GM23338 (cell line): ENCODE measurements at regions not wholly inside any gene's neighbourhood (a gene's known extent, or its start where the extent isn't known, plus 50 kb on each side); places are given as distances from the start of the nearest gene placed in this dataset.

Source experiments
- ATAC-seq: fragments of 200-7000 bp; cut with Tn5 transposase; 3 replicates; pipeline ENCODE4 v1.9.1; 2020
- DNase-seq: peaks from one replicate; pipeline ENCODE4 v3.0.0-alpha.2; 2015; ENCODE audit warnings: low spot score
- H2AFZ ChIP-seq: fragments of 200-600 bp; sonication (generic); 2 replicates; pipeline ENCODE4 v1.8.0; 2016; ENCODE audit warnings: antibody characterized with exemption, mild to moderate bottlenecking, moderate library complexity
- H3F3A ChIP-seq: fragments of 200-600 bp; sonication (generic); replicated peaks from 2 replicates; pipeline ENCODE4 v1.8.0; 2017; ENCODE audit warnings: antibody characterized with exemption, mixed run types, low read depth
- H3K27ac ChIP-seq: fragments of 200-600 bp; sonication (generic); 2 replicates; pipeline ENCODE4 v1.6.1; 2016; ENCODE audit warnings: low read depth
- H3K27me3 ChIP-seq: fragments of 200-600 bp; sonication (generic); 2 replicates; pipeline ENCODE4 v1.8.0; 2016; ENCODE audit warnings: mild to moderate bottlenecking, mixed run types, moderate library complexity; ENCODE audit not compliant: insufficient read depth
- H3K36me3 ChIP-seq: fragments of 200-600 bp; sonication (generic); 2 replicates; pipeline ENCODE4 v1.8.0; 2016; ENCODE audit warnings: mild to moderate bottlenecking; ENCODE audit not compliant: insufficient read depth
- H3K4me1 ChIP-seq: fragments of 200-600 bp; sonication (generic); 2 replicates; pipeline ENCODE4 v1.8.0; 2016; ENCODE audit warnings: mild to moderate bottlenecking, moderate library complexity; ENCODE audit not compliant: insufficient read depth
- H3K4me2 ChIP-seq: fragments of 200-600 bp; sonication (generic); 2 replicates; pipeline ENCODE4 v1.7.1; 2017; ENCODE audit warnings: mixed run types
- H3K4me3 ChIP-seq: fragments of 200-600 bp; sonication (generic); 2 replicates; pipeline ENCODE4 v1.6.1; 2016; ENCODE audit warnings: mixed run types
- H3K79me2 ChIP-seq: fragments of 200-600 bp; sonication (generic); replicated peaks from 2 replicates; pipeline ENCODE4 v1.8.0; 2017; ENCODE audit warnings: mild to moderate bottlenecking; ENCODE audit not compliant: insufficient read depth
- H3K9me2 ChIP-seq: fragments of 200-600 bp; sonication (generic); 2 replicates; pipeline ENCODE4 v1.8.0; 2017; ENCODE audit not compliant: insufficient read depth
- H4K20me1 ChIP-seq: fragments of 200-600 bp; sonication (generic); replicated peaks from 2 replicates; pipeline ENCODE4 v1.8.0; 2017; ENCODE audit warnings: mild to moderate bottlenecking; ENCODE audit not compliant: insufficient read depth
- H3K27ac Mint-ChIP-seq: 2 replicates; pipeline ENCODE4 v1.8.0; 2020; ENCODE audit warnings: inconsistent platforms, mild to moderate bottlenecking, moderate library complexity, mixed read lengths
- H3K27me3 Mint-ChIP-seq: 3 replicates; pipeline ENCODE4 v1.8.0; 2022; ENCODE audit warnings: low read depth, mild to moderate bottlenecking, moderate library complexity, mixed read lengths, inconsistent platforms; ENCODE audit not compliant: insufficient read depth, poor library complexity
- H3K36me3 Mint-ChIP-seq: 3 replicates; pipeline ENCODE4 v1.8.0; 2021; ENCODE audit warnings: low read depth, mild to moderate bottlenecking, inconsistent platforms, moderate library complexity, mixed read lengths
- H3K4me1 Mint-ChIP-seq: 3 replicates; pipeline ENCODE4 v1.8.0; 2020; ENCODE audit warnings: mild to moderate bottlenecking, inconsistent platforms, mixed read lengths
- H3K4me3 Mint-ChIP-seq: 3 replicates; pipeline ENCODE4 v1.8.0; 2021; ENCODE audit warnings: moderate library complexity, mild to moderate bottlenecking, inconsistent platforms, mixed read lengths
- H3K9me3 Mint-ChIP-seq: 3 replicates; pipeline ENCODE4 v1.8.0; 2020; ENCODE audit warnings: moderate library complexity, mild to moderate bottlenecking, inconsistent platforms, mixed read lengths
- CREB1 ChIP-seq: fragments of 250-450 bp; sonication (Bioruptor Pico); IDR thresholded peaks from 2 replicates; pipeline ENCODE4 v1.5.0; 2020; ENCODE audit warnings: low read depth, mild to moderate bottlenecking, moderate library complexity
- EZH2 ChIP-seq: fragments of 200-600 bp; sonication (generic); IDR thresholded peaks from one replicate; pipeline ENCODE4 v1.8.0; 2017; ENCODE audit warnings: antibody characterized with exemption, mild to moderate bottlenecking, low read depth; ENCODE audit not compliant: unreplicated experiment
- EZH2phosphoT487 ChIP-seq: fragments of 200-600 bp; sonication (generic); IDR thresholded peaks from one replicate; pipeline ENCODE4 v1.8.1; 2018; ENCODE audit warnings: antibody characterized with exemption; ENCODE audit not compliant: unreplicated experiment
- JUNB ChIP-seq: IDR thresholded peaks from one replicate; pipeline ENCODE4 v1.6.1; 2016; ENCODE audit warnings: antibody characterized with exemption; ENCODE audit not compliant: unreplicated experiment
- NANOG ChIP-seq: IDR thresholded peaks from 2 replicates; pipeline ENCODE4 v1.6.1; 2016; ENCODE audit warnings: antibody characterized with exemption, borderline replicate concordance
- POLR2AphosphoS5 ChIP-seq: IDR thresholded peaks from 2 replicates; pipeline ENCODE4 v1.6.1; 2016; ENCODE audit warnings: antibody characterized with exemption, low read depth
- STAT1 ChIP-seq: IDR thresholded peaks from one replicate; pipeline ENCODE4 v1.6.1; 2016; ENCODE audit warnings: antibody characterized with exemption; ENCODE audit not compliant: unreplicated experiment
- ZNF114 ChIP-seq: fragments of 250-450 bp; sonication (Bioruptor Pico); IDR thresholded peaks from 2 replicates; pipeline ENCODE4 v1.5.0; 2020; ENCODE audit warnings: mild to moderate bottlenecking, moderate library complexity
- ZNF331 ChIP-seq: fragments of 250-450 bp; sonication (Bioruptor Pico); IDR thresholded peaks from 2 replicates; pipeline ENCODE4 v1.5.0; 2020; ENCODE audit warnings: low read depth, mild to moderate bottlenecking, moderate library complexity
- TF ChIP-seq, protein P1 (sequence below): IDR thresholded peaks from 2 replicates; pipeline ENCODE4 v1.6.1; 2016; ENCODE audit warnings: antibody characterized with exemption
- TF ChIP-seq, protein P2 (sequence below): IDR thresholded peaks from one replicate; pipeline ENCODE4 v1.6.1; 2018; ENCODE audit warnings: antibody characterized with exemption; ENCODE audit not compliant: unreplicated experiment
- TF ChIP-seq, protein P3 (sequence below), 2 experiments: fragments of 200-600 bp in 1 of 2; sonication (generic) in 1 of 2; conservative IDR thresholded peaks; 2 replicates each; pipeline versions ENCODE4 v1.5.1 to v1.6.1; 2016 to 2017; ENCODE audit warnings: antibody characterized with exemption in 2 of 2, low read depth in 2 of 2, mild to moderate bottlenecking in 2 of 2, moderate library complexity in 1 of 2
- TF ChIP-seq, protein P4 (sequence below): fragments of 250-450 bp; sonication (Bioruptor Pico); IDR thresholded peaks from 2 replicates; pipeline ENCODE4 v1.5.0; 2020; ENCODE audit warnings: mild to moderate bottlenecking, moderate library complexity

DNA sequence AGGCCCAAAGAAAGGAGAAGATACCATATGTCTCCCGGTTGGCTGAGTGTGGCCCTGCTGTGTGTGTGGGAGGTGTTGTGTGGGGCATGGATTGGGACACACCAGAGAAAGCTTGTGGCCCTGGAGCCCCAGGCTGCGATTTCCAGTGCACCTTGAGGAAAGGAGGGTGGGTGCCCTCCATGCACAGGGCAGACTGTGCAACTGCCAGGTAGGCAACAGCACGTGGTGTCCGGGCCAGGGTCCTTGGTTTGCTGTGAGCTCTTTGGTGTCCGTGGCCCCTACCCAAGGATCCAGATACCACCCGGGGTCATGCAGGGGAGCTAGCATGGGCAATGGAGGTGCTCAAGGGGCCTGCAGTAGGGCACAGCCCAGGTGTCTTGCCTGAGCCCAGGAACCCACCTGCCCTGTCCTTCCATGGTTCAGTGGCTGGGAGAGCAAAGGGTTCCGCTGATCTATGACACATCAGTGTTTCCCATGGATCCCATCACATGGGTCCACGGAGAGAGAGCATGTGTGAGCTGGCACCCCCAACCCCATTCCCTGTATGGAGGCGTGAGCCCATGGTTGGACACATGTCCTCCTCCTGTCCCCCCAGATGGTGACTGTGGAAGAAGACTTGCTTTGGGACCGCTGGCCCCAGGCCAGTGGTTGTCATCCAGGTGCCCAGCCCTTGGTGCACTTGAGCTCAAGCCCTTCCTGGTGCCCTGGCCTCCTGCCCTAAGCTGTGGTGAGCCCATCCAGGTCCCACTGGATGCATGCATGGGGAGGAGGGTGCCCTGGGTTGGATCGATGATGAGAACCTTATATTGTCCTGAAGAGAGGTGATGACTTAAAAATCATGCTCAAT is 223.4 kb downstream of the SNRPN start:
- H3K27me3 Mint-ChIP-seq, result peaks cover 8% of the 10 kb centered on the region
- no peaks in the 10 kb centered on the region for H3K79me2 ChIP-seq
- H3K4me3 Mint-ChIP-seq, result no peak overlapping the region
- H3K36me3 Mint-ChIP-seq, result peaks cover 26% of the 10 kb centered on the region
- no peaks in the 10 kb centered on the region for H3K4me1 Mint-ChIP-seq
- no peaks in the 10 kb centered on the region for H3K4me1 ChIP-seq
- TF ChIP-seq POLR2AphosphoS5 (no peak), ZNF114 (CRISPR knock-in tag) (no peak), STAT1 (no peak), NANOG (no peak), EZH2 (no peak), CREB1 (CRISPR knock-in tag) (no peak), ZNF331 (CRISPR knock-in tag) (no peak), JUNB (no peak), EZH2phosphoT487 (no peak)
- TF ChIP-seq, protein P1, sequence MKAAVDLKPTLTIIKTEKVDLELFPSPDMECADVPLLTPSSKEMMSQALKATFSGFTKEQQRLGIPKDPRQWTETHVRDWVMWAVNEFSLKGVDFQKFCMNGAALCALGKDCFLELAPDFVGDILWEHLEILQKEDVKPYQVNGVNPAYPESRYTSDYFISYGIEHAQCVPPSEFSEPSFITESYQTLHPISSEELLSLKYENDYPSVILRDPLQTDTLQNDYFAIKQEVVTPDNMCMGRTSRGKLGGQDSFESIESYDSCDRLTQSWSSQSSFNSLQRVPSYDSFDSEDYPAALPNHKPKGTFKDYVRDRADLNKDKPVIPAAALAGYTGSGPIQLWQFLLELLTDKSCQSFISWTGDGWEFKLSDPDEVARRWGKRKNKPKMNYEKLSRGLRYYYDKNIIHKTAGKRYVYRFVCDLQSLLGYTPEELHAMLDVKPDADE, result no peak
- TF ChIP-seq, protein P2, sequence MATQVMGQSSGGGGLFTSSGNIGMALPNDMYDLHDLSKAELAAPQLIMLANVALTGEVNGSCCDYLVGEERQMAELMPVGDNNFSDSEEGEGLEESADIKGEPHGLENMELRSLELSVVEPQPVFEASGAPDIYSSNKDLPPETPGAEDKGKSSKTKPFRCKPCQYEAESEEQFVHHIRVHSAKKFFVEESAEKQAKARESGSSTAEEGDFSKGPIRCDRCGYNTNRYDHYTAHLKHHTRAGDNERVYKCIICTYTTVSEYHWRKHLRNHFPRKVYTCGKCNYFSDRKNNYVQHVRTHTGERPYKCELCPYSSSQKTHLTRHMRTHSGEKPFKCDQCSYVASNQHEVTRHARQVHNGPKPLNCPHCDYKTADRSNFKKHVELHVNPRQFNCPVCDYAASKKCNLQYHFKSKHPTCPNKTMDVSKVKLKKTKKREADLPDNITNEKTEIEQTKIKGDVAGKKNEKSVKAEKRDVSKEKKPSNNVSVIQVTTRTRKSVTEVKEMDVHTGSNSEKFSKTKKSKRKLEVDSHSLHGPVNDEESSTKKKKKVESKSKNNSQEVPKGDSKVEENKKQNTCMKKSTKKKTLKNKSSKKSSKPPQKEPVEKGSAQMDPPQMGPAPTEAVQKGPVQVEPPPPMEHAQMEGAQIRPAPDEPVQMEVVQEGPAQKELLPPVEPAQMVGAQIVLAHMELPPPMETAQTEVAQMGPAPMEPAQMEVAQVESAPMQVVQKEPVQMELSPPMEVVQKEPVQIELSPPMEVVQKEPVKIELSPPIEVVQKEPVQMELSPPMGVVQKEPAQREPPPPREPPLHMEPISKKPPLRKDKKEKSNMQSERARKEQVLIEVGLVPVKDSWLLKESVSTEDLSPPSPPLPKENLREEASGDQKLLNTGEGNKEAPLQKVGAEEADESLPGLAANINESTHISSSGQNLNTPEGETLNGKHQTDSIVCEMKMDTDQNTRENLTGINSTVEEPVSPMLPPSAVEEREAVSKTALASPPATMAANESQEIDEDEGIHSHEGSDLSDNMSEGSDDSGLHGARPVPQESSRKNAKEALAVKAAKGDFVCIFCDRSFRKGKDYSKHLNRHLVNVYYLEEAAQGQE, result no peak
- TF ChIP-seq, protein P3, sequence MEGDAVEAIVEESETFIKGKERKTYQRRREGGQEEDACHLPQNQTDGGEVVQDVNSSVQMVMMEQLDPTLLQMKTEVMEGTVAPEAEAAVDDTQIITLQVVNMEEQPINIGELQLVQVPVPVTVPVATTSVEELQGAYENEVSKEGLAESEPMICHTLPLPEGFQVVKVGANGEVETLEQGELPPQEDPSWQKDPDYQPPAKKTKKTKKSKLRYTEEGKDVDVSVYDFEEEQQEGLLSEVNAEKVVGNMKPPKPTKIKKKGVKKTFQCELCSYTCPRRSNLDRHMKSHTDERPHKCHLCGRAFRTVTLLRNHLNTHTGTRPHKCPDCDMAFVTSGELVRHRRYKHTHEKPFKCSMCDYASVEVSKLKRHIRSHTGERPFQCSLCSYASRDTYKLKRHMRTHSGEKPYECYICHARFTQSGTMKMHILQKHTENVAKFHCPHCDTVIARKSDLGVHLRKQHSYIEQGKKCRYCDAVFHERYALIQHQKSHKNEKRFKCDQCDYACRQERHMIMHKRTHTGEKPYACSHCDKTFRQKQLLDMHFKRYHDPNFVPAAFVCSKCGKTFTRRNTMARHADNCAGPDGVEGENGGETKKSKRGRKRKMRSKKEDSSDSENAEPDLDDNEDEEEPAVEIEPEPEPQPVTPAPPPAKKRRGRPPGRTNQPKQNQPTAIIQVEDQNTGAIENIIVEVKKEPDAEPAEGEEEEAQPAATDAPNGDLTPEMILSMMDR (conservative IDR thresholded peaks at IDR 0.05; ENCODE audit: low read depth in 2 of 2), result no peak
- TF ChIP-seq, protein P4, sequence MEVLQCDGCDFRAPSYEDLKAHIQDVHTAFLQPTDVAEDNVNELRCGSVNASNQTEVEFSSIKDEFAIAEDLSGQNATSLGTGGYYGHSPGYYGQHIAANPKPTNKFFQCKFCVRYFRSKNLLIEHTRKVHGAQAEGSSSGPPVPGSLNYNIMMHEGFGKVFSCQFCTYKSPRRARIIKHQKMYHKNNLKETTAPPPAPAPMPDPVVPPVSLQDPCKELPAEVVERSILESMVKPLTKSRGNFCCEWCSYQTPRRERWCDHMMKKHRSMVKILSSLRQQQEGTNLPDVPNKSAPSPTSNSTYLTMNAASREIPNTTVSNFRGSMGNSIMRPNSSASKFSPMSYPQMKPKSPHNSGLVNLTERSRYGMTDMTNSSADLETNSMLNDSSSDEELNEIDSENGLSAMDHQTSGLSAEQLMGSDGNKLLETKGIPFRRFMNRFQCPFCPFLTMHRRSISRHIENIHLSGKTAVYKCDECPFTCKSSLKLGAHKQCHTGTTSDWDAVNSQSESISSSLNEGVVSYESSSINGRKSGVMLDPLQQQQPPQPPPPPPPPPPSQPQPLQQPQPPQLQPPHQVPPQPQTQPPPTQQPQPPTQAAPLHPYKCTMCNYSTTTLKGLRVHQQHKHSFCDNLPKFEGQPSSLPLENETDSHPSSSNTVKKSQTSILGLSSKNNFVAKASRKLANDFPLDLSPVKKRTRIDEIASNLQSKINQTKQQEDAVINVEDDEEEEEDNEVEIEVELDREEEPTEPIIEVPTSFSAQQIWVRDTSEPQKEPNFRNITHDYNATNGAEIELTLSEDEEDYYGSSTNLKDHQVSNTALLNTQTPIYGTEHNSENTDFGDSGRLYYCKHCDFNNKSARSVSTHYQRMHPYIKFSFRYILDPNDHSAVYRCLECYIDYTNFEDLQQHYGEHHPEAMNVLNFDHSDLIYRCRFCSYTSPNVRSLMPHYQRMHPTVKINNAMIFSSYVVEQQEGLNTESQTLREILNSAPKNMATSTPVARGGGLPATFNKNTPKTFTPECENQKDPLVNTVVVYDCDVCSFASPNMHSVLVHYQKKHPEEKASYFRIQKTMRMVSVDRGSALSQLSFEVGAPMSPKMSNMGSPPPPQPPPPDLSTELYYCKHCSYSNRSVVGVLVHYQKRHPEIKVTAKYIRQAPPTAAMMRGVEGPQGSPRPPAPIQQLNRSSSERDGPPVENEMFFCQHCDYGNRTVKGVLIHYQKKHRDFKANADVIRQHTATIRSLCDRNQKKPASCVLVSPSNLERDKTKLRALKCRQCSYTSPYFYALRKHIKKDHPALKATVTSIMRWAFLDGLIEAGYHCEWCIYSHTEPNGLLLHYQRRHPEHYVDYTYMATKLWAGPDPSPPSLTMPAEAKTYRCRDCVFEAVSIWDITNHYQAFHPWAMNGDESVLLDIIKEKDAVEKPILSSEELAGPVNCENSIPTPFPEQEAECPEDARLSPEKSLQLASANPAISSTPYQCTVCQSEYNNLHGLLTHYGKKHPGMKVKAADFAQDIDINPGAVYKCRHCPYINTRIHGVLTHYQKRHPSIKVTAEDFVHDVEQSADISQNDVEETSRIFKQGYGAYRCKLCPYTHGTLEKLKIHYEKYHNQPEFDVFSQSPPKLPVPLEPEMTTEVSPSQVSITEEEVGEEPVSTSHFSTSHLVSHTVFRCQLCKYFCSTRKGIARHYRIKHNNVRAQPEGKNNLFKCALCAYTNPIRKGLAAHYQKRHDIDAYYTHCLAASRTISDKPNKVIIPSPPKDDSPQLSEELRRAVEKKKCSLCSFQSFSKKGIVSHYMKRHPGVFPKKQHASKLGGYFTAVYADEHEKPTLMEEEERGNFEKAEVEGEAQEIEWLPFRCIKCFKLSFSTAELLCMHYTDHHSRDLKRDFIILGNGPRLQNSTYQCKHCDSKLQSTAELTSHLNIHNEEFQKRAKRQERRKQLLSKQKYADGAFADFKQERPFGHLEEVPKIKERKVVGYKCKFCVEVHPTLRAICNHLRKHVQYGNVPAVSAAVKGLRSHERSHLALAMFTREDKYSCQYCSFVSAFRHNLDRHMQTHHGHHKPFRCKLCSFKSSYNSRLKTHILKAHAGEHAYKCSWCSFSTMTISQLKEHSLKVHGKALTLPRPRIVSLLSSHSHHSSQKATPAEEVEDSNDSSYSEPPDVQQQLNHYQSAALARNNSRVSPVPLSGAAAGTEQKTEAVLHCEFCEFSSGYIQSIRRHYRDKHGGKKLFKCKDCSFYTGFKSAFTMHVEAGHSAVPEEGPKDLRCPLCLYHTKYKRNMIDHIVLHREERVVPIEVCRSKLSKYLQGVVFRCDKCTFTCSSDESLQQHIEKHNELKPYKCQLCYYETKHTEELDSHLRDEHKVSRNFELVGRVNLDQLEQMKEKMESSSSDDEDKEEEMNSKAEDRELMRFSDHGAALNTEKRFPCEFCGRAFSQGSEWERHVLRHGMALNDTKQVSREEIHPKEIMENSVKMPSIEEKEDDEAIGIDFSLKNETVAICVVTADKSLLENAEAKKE (CRISPR knock-in tag), result no peak
- no peak for ATAC-seq
- H3F3A ChIP-seq, result no peaks in the 10 kb centered on the region
- peaks cover 98% of the 10 kb centered on the region for H3K9me3 Mint-ChIP-seq
- H3K4me3 ChIP-seq, result no peak overlapping the region
- no peaks in the 10 kb centered on the region for H4K20me1 ChIP-seq
- no peak overlapping the region for H3K4me2 ChIP-seq
- no peaks in the 10 kb centered on the region for H3K9me2 ChIP-seq
- no peak for DNase-seq
- no peak overlapping the region for H3K27ac Mint-ChIP-seq
- no peaks in the 10 kb centered on the region for H3K36me3 ChIP-seq
- H3K27ac ChIP-seq, result no peak overlapping the region
- no peaks in the 10 kb centered on the region for H3K27me3 ChIP-seq
- no peak overlapping the region for H2AFZ ChIP-seq
